SK-N-SH (cell line): ENCODE measurements at regions not wholly inside any gene's neighbourhood (a gene's known extent, or its start where the extent isn't known, plus 50 kb on each side); places are given as distances from the start of the nearest gene placed in this dataset.

Experiments
- CTCF ChIA-PET: fragments of 300-600, 350-600 bp; formaldehyde crosslinking; extraction: SDS; loops from one replicate; lab custom pipeline; 2021; lab: Yijun Ruan, JAX
- POLR2A ChIA-PET: fragments of 350-600 bp; sonication (Branson Sonifier 250); formaldehyde crosslinking; extraction: SDS; loops from one replicate; lab custom pipeline; 2020; ENCODE audit warnings: antibody characterized with exemption, inconsistent platforms; lab: Yijun Ruan, JAX
- DNase-seq: peaks from one replicate; pipeline ENCODE4 v3.0.0; 2012
- H2AFZ ChIP-seq: fragments of 200-600 bp; sonication (generic); 2 replicates; pipeline ENCODE4 v1.8.1; 2016; ENCODE audit warnings: antibody characterized with exemption, mild to moderate bottlenecking, low read depth
- H3F3A ChIP-seq: fragments of 200-600 bp; sonication (generic); replicated peaks from 2 replicates; pipeline ENCODE3; 2016; ENCODE audit warnings: antibody characterized with exemption, mild to moderate bottlenecking; ENCODE audit not compliant: insufficient read depth
- H3K27ac ChIP-seq, 2 experiments: fragments of 200-500 bp in 1 of 2; fragments of 200-600 bp in 1 of 2; sonication (Bioruptor generic) in 1 of 2; sonication (generic), shearing (Covaris generic) in 1 of 2; 2 replicates each; pipeline versions ENCODE4 v1.5.1 to v1.6.1; 2014 to 2016; ENCODE audit warnings: low read depth in 2 of 2, inconsistent platforms in 1 of 2, low read length in 1 of 2, mild to moderate bottlenecking in 1 of 2, mixed read lengths in 1 of 2
- H3K27me3 ChIP-seq: fragments of 200-600 bp; sonication (generic), shearing (Covaris generic); 2 replicates; pipeline ENCODE4 v1.6.1; 2016; ENCODE audit warnings: mixed run types; ENCODE audit not compliant: insufficient read depth
- H3K36me3 ChIP-seq, 2 experiments: fragments of 200-500 bp in 1 of 2; fragments of 200-600 bp in 1 of 2; sonication (Bioruptor generic) in 1 of 2; sonication (generic) in 1 of 2; replicated peaks in 1 of 2; 2 replicates each; pipeline versions ENCODE3 to v1.5.1; 2014 to 2016; ENCODE audit warnings: low read length in 1 of 2, mild to moderate bottlenecking in 1 of 2; ENCODE audit not compliant: insufficient read depth in 2 of 2, control insufficient read depth in 1 of 2
- H3K4me1 ChIP-seq, 2 experiments: fragments of 200-500 bp in 1 of 2; fragments of 200-600 bp in 1 of 2; sonication (Bioruptor generic) in 1 of 2; sonication (generic), shearing (Covaris generic) in 1 of 2; 2 replicates each; pipeline versions ENCODE4 v1.5.1 to v1.6.1; 2014 to 2016; ENCODE audit warnings: low read depth in 1 of 2, low read length in 1 of 2, mixed run types in 1 of 2; ENCODE audit not compliant: insufficient read depth in 2 of 2, control insufficient read depth in 1 of 2
- H3K4me2 ChIP-seq: fragments of 200-600 bp; sonication (generic), shearing (Covaris generic); 2 replicates; pipeline ENCODE4 v1.6.1; 2017; ENCODE audit warnings: mixed run types
- H3K4me3 ChIP-seq, 2 experiments: fragments of 200-500 bp in 1 of 2; fragments of 200-600 bp in 1 of 2; sonication (Bioruptor generic) in 1 of 2; sonication (generic), shearing (Covaris generic) in 1 of 2; 2 replicates each; pipeline versions ENCODE4 v1.5.1 to v1.8.1; 2014 to 2016; ENCODE audit warnings: low read depth in 2 of 2, inconsistent platforms in 1 of 2, low read length in 1 of 2, mild to moderate bottlenecking in 1 of 2, mixed read lengths in 1 of 2, moderate library complexity in 1 of 2
- H3K79me2 ChIP-seq: fragments of 200-600 bp; sonication (generic); 2 replicates; pipeline ENCODE4 v1.8.1; 2017; ENCODE audit warnings: mild to moderate bottlenecking; ENCODE audit not compliant: insufficient read depth
- H3K9ac ChIP-seq: fragments of 200-600 bp; sonication (generic); 2 replicates; pipeline ENCODE4 v1.6.1; 2017; ENCODE audit warnings: mixed run types
- H3K9me2 ChIP-seq: fragments of 200-600 bp; sonication (generic); 2 replicates; pipeline ENCODE4 v1.6.1; 2017; ENCODE audit warnings: mixed run types
- H3K9me3 ChIP-seq: fragments of 200-600 bp; sonication (generic); 2 replicates; pipeline ENCODE4 v1.6.1; 2017; ENCODE audit warnings: mixed run types, mild to moderate bottlenecking, moderate library complexity
- H4K20me1 ChIP-seq: fragments of 200-600 bp; sonication (generic); 2 replicates; pipeline ENCODE4 v1.6.1; 2017; ENCODE audit warnings: mild to moderate bottlenecking, mixed run types; ENCODE audit not compliant: insufficient read depth
- CTCF ChIP-seq: fragments of 200-600 bp; sonication (generic); IDR thresholded peaks from 2 replicates; pipeline ENCODE4 v1.6.1; 2017; ENCODE audit warnings: antibody characterized with exemption, mild to moderate bottlenecking, moderate library complexity
- ELF1 ChIP-seq: IDR thresholded peaks from 2 replicates; pipeline ENCODE4 v1.4.0; 2012
- EP300 ChIP-seq, 2 experiments: IDR thresholded peaks; 2 replicates each; pipeline versions ENCODE4 v1.4.0 to v1.6.1; 2012; ENCODE audit warnings: borderline replicate concordance in 1 of 2, low read depth in 1 of 2, low read length in 1 of 2
- EZH2phosphoT487 ChIP-seq: fragments of 200-600 bp; sonication (generic); IDR thresholded peaks from 2 replicates; pipeline ENCODE4 v1.6.1; 2017; ENCODE audit warnings: low read depth, mixed run types, mild to moderate bottlenecking, antibody characterized with exemption, moderate library complexity, borderline replicate concordance
- FOXM1 ChIP-seq: IDR thresholded peaks from 2 replicates; pipeline ENCODE4 v1.4.0; 2012; ENCODE audit warnings: low read depth, mild to moderate bottlenecking
- GATA2 ChIP-seq: sonication (generic); formaldehyde crosslinking; IDR thresholded peaks from 2 replicates; pipeline ENCODE4 v1.5.0; 2020; ENCODE audit warnings: mild to moderate bottlenecking, missing genetic modification reagents
- JUND ChIP-seq: IDR thresholded peaks from 2 replicates; pipeline ENCODE4 v1.4.0; 2012
- MAX ChIP-seq: IDR thresholded peaks from 2 replicates; pipeline ENCODE4 v1.4.0; 2012; ENCODE audit warnings: low read depth
- MXI1 ChIP-seq: IDR thresholded peaks from 2 replicates; pipeline ENCODE4 v1.6.1; 2012; ENCODE audit warnings: mild to moderate bottlenecking, low read depth, low read length, improper control_type of control experiment
- NRF1 ChIP-seq: IDR thresholded peaks from 2 replicates; pipeline ENCODE4 v1.6.1; 2012; ENCODE audit warnings: low read depth, mild to moderate bottlenecking, low read length
- RAD21 ChIP-seq: IDR thresholded peaks from 2 replicates; pipeline ENCODE4 v1.6.1; 2012; ENCODE audit warnings: mild to moderate bottlenecking, low read length
- REST ChIP-seq: IDR thresholded peaks from 2 replicates; pipeline ENCODE4 v1.6.1; 2012; ENCODE audit warnings: mild to moderate bottlenecking, low read depth, low read length, moderate library complexity
- RXRA ChIP-seq: IDR thresholded peaks from 2 replicates; pipeline ENCODE4 v1.4.0; 2012; ENCODE audit warnings: low read depth, mild to moderate bottlenecking, borderline replicate concordance
- TAF1 ChIP-seq: IDR thresholded peaks from 2 replicates; pipeline ENCODE4 v1.6.1; 2012; ENCODE audit warnings: low read depth, mild to moderate bottlenecking, low read length, moderate library complexity, borderline replicate concordance
- YY1 ChIP-seq: IDR thresholded peaks from 2 replicates; pipeline ENCODE4 v1.4.0; 2012; ENCODE audit warnings: low read depth, mild to moderate bottlenecking

- TF ChIP-seq ELF1 (no peak), CTCF (no peak), EP300 (IDR thresholded peaks at IDR 0.05; ENCODE audit: borderline replicate concordance in 1 of 2, low read depth in 1 of 2, low read length in 1 of 2) (no peak), NRF1 (no peak), TAF1 (no peak), MXI1 (no peak), RAD21 (no peak), JUND (no peak), GATA2 (CRISPR knock-in tag) (no peak), MAX (no peak), REST (no peak), EZH2phosphoT487 (no peak), FOXM1 (no peak), RXRA (no peak), YY1 (no peak)
- TF ChIP-seq, all 33 proteins: peak for 0
- no peaks in the 10 kb centered on the region for H3K9me2 ChIP-seq
- no peaks in the 10 kb centered on the region for H3K36me3 ChIP-seq
- ChIA-PET CTCF (no interaction called here), POLR2A (no interaction called here)
- no peak overlapping the region for H3K27ac ChIP-seq
- H3K4me2 ChIP-seq: no peak overlapping the region
- H3K79me2 ChIP-seq: no peaks in the 10 kb centered on the region
- H3K9ac ChIP-seq: no peak overlapping the region
- H3K9me3 ChIP-seq: no peaks in the 10 kb centered on the region
- no peaks in the 10 kb centered on the region for H3F3A ChIP-seq
- no peak for DNase-seq
- H3K4me3 ChIP-seq: no peak overlapping the region
- peaks cover 0 to 5% of the 10 kb centered on the region in 2 experiments; a peak in 2 of 4 replicates for H3K4me1 ChIP-seq
- no peak overlapping the region for H2AFZ ChIP-seq
- no peaks in the 10 kb centered on the region for H3K27me3 ChIP-seq
- H4K20me1 ChIP-seq: no peaks in the 10 kb centered on the region
Measured at GRCh38 chr2:144988591-144988990, 468.7 kb upstream of the ZEB2 start.
